NAMALWA (cell line): ENCODE measurements at regions not wholly inside any gene's neighbourhood (a gene's known extent, or its start where the extent isn't known, plus 50 kb on each side); places are given as distances from the start of the nearest gene placed in this dataset.

Experiments
- DNase-seq: peaks from one replicate; pipeline ENCODE4 v3.0.0-alpha.2; 2015; ENCODE audit warnings: low spot score

- DNase-seq, result no peak
Observed at GRCh38 chr11:80593648-80594374, 1153.0 kb upstream of the TENM4 start.

DNA sequence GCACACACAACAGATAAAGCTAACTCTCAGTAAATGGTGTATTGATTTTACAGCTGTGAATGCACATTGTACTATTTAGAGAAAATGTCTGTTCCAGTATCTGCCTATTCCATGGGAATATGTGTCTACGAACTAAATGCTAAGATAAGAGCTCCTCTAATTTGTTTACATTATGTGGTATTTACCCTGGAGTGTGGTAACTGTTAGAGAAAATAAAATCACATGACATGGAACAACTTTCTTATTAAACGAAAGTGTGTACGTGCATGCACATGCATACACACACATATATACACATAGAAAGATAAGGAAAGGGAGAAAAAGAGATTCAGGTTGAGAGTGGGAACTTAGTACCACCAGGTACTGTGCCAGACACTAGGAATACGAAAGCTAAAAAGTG lies 1151.7 kb upstream of the TENM4 start:
- DNase-seq, result no peak

- no peak for DNase-seq
Observed at GRCh38 chr11:80587906-80588305, 1147.1 kb upstream of the TENM4 start.

DNA sequence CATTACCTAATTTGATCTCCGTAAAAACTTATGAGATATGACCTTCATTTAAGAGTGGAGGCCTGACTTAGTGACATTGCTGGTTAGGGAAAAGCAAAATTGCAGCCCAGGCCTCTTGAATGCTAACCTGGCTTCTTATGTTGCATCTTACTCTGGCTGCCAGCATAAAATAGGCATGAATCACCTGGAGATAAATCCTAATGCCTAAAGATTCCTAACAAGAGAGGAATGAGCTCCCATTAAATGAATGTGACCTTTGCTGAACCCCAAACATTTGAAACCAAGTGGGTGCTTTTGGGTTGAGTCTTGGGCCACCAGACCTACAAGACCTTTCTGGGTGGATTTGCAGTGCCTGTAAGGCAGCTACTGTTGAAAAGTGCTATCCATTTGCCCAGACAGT lies 1145.6 kb upstream of the TENM4 start:
- no peak for DNase-seq

- DNase-seq, result no peak
Observed at GRCh38 chr11:80584661-80585060, 1143.8 kb upstream of the TENM4 start.

- no peak for DNase-seq
Observed at GRCh38 chr11:80569832-80570231, 1129.0 kb upstream of the TENM4 start.

DNA sequence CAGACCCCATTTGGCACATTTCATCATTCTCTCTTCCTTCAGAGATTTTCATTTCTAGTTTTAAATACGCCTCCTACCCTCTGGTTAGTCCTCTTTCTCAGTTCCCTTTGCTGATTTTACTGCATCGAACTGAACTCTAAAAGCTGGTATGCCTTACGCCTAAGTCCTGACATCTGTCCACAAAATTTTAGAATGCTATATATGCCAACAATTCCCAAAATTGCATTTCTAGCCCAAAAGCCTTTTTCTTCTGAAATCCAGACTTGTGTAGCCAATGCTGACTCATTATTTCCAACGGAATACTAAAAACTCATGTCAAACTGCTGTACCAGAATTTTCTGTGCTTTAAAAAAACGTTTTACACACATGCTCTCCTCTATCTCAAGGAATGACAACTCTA lies 1124.4 kb upstream of the TENM4 start:
- no peak for DNase-seq

GRCh38 chr11:80562523-80563125 lies 1121.8 kb upstream of the TENM4 start:
- no peak for DNase-seq

DNA sequence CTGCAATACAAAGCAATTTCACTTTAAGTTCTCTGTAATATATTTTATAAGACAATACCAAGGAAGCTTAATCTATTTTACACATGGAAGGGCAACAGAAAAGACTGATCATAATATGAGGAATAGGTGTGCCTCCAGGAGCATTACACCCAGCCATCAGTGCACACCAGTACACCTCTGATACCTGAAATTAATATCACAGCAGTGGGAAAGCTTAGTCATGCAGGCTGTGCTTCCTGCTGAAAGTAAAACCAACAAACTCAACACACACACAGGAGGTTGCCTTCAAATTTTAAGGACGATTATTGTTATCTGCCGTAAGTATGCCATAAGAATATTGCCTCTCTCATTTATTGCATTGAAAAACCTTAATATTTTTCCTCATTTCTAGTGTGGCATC lies 1119.1 kb upstream of the TENM4 start:
- no peak for DNase-seq

- no peak for DNase-seq
Observed at GRCh38 chr11:80553565-80553964, 1112.7 kb upstream of the TENM4 start.

DNA sequence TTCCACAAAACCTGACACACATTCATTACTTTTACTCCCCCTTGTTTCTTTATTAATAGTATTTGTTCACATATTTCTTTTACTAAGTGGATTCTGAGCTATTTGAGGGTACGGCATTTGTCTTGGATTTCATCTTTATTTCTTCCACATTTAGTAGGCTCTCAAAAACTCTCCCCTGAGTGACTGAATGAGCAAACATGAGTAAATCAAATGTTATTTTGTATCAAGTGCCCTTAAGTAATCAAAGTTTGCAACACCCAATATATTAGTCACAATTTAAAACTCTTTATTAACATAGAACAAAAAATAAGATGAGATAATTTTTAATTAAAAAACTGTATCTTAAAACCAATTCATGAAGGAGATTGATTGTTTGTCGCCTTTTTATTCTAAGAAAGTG lies 1101.9 kb upstream of the TENM4 start:
- DNase-seq, result no peak

DNA sequence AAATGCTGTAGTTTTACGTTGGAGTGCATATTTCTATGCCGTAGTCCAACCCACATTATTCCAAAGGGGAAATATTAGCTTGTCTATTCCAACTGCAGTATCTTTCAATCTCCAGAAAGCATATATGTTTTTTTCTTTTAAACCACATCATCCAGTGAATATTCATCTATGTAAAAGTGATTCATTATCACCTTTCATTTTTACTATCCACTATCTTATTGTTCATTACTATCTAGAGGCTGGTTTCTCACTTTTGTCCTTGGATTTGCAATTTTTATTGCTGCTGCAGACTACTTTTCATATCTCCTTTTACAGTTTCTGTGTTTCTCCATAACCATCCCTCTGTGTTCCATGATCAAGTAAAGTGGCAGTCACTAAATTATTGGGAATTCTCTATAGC lies 1097.2 kb upstream of the TENM4 start:
- DNase-seq, result no peak

DNA sequence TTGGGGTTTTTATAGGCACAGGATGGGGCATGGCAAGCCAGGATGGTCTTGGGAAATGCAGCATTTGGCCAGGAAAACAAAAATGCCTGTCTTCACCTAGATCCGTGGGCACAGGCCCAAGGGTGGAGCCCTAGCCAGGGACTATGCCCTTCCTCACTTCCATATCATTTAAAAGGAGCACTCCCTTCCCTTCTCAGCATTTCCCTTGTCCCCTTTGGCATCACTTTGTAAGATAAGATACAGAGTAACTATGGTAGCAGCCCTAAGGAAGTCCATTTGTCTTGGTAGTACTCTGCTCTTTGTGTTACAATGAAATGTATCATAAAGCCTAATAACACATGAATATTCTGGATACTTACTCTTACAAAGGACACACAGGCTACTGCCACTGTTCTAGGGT lies 1092.6 kb upstream of the TENM4 start:
- no peak for DNase-seq

DNA sequence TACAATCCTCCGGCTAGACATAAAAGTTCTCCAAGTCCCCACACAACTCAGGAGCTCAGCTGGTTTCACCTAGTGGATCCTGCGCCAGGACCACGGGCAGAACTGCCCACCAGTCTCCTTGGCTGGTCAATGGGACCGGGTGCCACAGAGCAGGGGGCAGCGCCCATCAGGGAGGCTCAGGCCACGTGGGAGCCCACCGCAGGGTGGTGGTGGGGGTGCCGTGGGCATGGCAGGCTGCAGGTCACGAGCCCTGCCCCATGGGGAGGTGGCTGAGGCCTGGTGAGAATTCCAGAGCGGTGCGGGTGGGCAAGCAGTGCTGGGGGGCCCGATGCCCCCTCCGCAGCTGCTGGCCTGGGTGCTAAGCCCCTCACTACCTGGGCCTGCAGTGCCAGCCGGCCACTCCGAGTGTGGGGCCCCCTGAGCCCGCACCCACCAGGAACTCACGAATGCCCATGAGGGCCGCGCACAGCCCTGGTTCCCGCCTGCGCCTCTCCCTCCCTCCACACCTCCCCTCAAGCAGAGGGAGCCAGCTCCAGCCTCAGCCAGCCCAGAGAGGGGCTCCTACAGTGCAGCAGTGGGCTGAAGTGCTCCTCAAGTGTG lies 1091.9 kb upstream of the TENM4 start:
- no peak for DNase-seq

- no peak for DNase-seq
Observed at GRCh38 chr11:80529726-80530125, 1088.9 kb upstream of the TENM4 start.

DNA sequence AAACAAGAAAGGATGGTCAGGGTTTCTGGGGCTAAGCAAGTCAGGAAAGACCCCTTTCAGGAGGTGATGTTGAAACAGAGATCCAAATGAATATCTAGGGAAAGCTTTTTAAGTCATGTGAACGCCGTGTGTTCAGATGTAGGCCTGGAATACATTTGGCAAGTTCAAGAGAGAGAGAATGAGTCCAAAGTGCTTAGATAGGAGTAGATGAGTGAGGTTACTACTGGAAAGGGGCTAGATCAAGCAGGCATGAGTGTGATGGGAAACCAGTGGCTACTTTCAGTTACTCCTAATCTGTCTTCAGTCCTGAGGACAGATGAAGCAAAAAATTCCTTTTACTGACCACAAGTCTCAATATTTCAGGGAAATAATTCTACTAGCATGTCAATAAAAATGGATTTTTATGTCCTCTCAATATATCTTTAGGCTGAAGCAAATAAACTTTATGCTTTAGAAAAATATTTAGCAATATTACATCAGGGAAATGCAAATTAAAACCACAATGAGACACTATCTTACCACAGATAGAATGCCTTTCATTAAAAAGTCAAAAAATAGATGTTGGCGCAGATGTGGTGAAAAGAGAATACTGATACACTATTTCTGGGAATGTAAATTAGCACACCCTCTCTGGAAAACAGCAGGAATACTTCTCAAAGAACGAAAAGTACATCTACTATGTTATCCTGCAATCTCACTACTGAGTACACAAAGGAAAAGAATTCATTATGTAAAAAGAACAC lies 1085.0 kb upstream of the TENM4 start:
- DNase-seq, result no peak

DNA sequence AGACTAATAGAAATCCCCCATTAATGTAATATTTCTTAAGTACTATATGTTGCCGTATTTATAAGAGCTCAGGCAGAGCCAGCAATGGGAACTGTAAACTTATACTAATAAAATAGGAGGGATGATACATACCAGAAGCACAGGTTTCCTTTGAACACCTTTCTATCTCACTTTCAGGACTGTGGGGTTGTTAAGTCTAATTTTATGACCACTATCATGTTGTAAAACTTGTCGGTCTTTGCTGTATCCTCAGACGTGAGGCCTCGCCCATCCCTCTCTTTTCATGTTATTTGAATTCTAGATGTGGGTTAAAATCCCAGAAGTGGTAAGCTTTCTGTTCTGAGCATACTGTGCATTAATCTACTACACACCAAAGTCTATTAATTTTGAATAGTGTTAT lies 1083.5 kb upstream of the TENM4 start:
- no peak for DNase-seq

DNA sequence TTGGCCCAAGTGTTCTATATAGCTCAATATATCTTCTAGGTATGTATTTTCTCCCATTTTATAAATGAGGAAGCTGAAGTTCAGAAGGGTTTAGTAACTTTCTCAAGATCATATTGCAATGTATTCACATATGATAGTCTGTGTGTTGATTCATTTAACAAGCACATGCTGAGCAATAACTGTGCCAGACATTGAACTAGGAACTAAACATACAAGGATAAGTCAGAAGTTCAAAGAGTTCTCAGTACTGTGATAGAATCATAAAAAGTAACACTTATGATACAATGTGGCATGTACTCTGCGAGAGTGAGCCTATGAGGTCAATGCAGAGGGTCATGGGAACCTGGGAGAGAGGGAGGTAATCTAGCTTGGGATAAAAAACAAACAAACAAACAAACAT lies 1082.2 kb upstream of the TENM4 start:
- DNase-seq, result no peak

DNA sequence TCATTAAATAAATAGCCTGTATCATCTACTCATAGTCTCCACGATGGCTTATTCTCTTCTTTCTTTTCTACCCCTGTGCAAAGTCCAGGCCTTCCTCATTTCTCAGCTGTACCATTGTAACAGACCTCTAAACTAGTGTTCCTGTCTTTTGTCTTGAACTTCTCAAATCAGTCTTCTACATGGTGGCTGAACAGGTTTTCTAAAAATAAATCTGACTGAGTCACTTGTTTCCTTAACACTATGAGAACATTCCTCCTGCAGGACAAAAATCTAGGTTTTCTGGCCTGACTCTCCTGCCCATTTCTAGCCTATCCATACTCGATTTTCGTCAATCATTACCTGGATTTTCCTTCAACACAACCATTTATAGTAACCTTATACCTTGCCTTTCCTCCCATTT lies 1080.8 kb upstream of the TENM4 start:
- DNase-seq, result no peak

DNA sequence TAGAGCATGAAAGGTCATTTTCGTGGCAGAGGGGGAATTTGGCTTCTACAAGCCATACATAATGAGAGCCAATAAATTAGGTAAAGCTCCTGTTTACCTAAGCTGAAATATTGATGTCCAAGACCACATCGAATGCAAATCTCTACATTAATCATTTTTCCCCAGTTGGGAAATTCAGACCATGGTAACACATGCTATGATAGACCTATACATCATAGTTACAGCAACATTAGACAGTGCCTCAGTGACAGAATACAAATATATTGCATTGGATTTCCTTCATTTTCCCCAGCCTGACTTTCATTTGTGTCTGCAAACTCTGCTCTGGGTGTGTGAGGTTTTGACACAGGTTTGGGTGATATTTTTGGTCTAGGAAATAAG lies 1079.7 kb upstream of the TENM4 start:
- no peak for DNase-seq

- no peak for DNase-seq
Observed at GRCh38 chr11:80519596-80520506, 1079.0 kb upstream of the TENM4 start.

DNA sequence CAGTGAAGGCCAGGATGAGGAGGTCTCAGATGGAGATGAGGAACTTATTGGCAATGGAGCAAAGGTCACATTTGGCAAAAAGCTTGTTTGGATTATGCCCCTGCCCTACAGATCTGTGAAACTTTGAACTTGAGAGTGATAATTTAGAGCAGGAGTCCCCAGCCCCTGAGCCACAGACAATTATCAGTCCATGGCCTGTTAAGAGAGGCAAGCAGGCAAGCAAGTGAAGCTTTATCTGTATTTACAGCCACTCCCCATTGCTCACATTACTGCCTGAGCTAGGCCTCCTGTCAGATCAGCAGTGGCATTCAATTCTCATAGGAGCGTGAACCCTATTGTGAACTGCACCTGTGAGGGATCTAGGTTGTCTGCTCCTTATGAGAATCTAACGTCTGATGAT lies 1076.9 kb upstream of the TENM4 start:
- DNase-seq, result no peak
